HG03575 (cell line): ENCODE measurements at regions not wholly inside any gene's neighbourhood (a gene's known extent, or its start where the extent isn't known, plus 50 kb on each side); places are given as distances from the start of the nearest gene placed in this dataset.
"Not testable (repeated sequence)": the region's sequence is repeated elsewhere in the genome, so short reads cannot be mapped to it uniquely, and the experiment has no call there.

Experiments
- ATAC-seq: cut with Tn5 transposase; IDR thresholded peaks from one replicate; pipeline ENCODE4 v1.9.1; 2021; ENCODE audit not compliant: unreplicated experiment, insufficient number of reproducible peaks, low FRiP score; ENCODE audit errors: extremely low read depth

GRCh38 chr2:111377386-111377959 lies 256.8 kb downstream of the BCL2L11 start:
- not testable (repeated sequence) for ATAC-seq

- not testable (repeated sequence) for ATAC-seq
These were observed 257.6 kb downstream of the BCL2L11 start for GRCh38 chr2:111378348-111378747.

- not testable (repeated sequence) for ATAC-seq
These were observed 260.2 kb downstream of the BCL2L11 start for GRCh38 chr2:111380733-111381439.

- not testable (repeated sequence) for ATAC-seq
These were observed 261.0 kb downstream of the BCL2L11 start for GRCh38 chr2:111381530-111382306.

GRCh38 chr2:111382507-111382906 lies 261.8 kb downstream of the BCL2L11 start:
- ATAC-seq = not testable (repeated sequence)

- ATAC-seq = not testable (repeated sequence)
These were observed 262.6 kb downstream of the BCL2L11 start for GRCh38 chr2:111383311-111383710.

GRCh38 chr2:111385226-111385957 lies 264.7 kb downstream of the BCL2L11 start:
- not testable (repeated sequence) for ATAC-seq

- ATAC-seq = not testable (repeated sequence)
These were observed 269.9 kb downstream of the BCL2L11 start for GRCh38 chr2:111390605-111391004.

- ATAC-seq = not testable (repeated sequence)
These were observed 274.8 kb downstream of the BCL2L11 start for GRCh38 chr2:111395350-111396128.

- not testable (repeated sequence) for ATAC-seq
These were observed 280.0 kb downstream of the BCL2L11 start for GRCh38 chr2:111400598-111401253.

GRCh38 chr2:111401270-111402140 lies 280.8 kb downstream of the BCL2L11 start:
- ATAC-seq = not testable (repeated sequence)

- ATAC-seq = not testable (repeated sequence)
These were observed 281.7 kb downstream of the BCL2L11 start for GRCh38 chr2:111402450-111402849.

GRCh38 chr2:111403287-111403686 lies 282.6 kb downstream of the BCL2L11 start:
- not testable (repeated sequence) for ATAC-seq

GRCh38 chr2:111406616-111407015 lies 285.9 kb downstream of the BCL2L11 start:
- ATAC-seq = not testable (repeated sequence)

GRCh38 chr2:111407632-111408194 lies 287.0 kb downstream of the BCL2L11 start:
- ATAC-seq = not testable (repeated sequence)

- not testable (repeated sequence) for ATAC-seq
These were observed 290.2 kb downstream of the BCL2L11 start for GRCh38 chr2:111410868-111411406.
